ENCODE measurements at regions not wholly inside any gene's neighbourhood (a gene's known extent, or its start where the extent isn't known, plus 50 kb on each side); places are given as distances from the start of the nearest gene placed in this dataset.

- TF ChIP-seq SUZ12 (IDR thresholded peaks at IDR 0.05; ENCODE audit: extremely low read depth, insufficient read depth, insufficient read length) (no peak), ZNF274 (IDR thresholded peaks at IDR 0.05; ENCODE audit: low read depth, low read length) (no peak)
Observed at GRCh38 chr4:112001041-112001440, 144.2 kb upstream of the FAM241A start.

All from NT2/D1 (cell line).